ENCODE measurements at regions not wholly inside any gene's neighbourhood (a gene's known extent, or its start where the extent isn't known, plus 50 kb on each side); places are given as distances from the start of the nearest gene placed in this dataset.

GRCh38 chr12:124492879-124493808 is 74.3 kb downstream of the NCOR2 start:
- TF ChIP-seq, protein P1, sequence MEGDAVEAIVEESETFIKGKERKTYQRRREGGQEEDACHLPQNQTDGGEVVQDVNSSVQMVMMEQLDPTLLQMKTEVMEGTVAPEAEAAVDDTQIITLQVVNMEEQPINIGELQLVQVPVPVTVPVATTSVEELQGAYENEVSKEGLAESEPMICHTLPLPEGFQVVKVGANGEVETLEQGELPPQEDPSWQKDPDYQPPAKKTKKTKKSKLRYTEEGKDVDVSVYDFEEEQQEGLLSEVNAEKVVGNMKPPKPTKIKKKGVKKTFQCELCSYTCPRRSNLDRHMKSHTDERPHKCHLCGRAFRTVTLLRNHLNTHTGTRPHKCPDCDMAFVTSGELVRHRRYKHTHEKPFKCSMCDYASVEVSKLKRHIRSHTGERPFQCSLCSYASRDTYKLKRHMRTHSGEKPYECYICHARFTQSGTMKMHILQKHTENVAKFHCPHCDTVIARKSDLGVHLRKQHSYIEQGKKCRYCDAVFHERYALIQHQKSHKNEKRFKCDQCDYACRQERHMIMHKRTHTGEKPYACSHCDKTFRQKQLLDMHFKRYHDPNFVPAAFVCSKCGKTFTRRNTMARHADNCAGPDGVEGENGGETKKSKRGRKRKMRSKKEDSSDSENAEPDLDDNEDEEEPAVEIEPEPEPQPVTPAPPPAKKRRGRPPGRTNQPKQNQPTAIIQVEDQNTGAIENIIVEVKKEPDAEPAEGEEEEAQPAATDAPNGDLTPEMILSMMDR (conservative IDR thresholded peaks at IDR 0.05 in 1 of 2, IDR thresholded peaks at IDR 0.05 in 1 of 2; ENCODE audit: low read depth in 1 of 2, low read length in 2 of 2), result no peak
- no peak for TF ChIP-seq EZH2 (IDR thresholded peaks at IDR 0.05; ENCODE audit: low read length, missing control alignments)

Measured in fibroblast of lung (primary cell).